Coronary artery (tissue), 2 donors: ENCODE measurements at regions not wholly inside any gene's neighbourhood (a gene's known extent, or its start where the extent isn't known, plus 50 kb on each side); places are given as distances from the start of the nearest gene placed in this dataset.

Experiments used
- DNase-seq: peaks from one replicate; pipeline ENCODE4 v3.0.0-alpha.2; 2017; ENCODE audit warnings: low spot score
- H3K27ac ChIP-seq, 2 donors: fragments of 200-600 bp; sonication (generic); one replicate each; pipeline ENCODE4 v1.5.1; 2016 to 2019
- H3K4me3 ChIP-seq: fragments of 200-600 bp; sonication (generic); 2 replicates; pipeline ENCODE4 v1.5.1; 2016; ENCODE audit warnings: mild to moderate bottlenecking, moderate library complexity
- TF ChIP-seq, protein P1 (sequence below): fragments of 200-600 bp; sonication (generic); IDR thresholded peaks from one replicate; pipeline ENCODE4 v1.5.1; 2019; ENCODE audit warnings: antibody characterized with exemption

DNA sequence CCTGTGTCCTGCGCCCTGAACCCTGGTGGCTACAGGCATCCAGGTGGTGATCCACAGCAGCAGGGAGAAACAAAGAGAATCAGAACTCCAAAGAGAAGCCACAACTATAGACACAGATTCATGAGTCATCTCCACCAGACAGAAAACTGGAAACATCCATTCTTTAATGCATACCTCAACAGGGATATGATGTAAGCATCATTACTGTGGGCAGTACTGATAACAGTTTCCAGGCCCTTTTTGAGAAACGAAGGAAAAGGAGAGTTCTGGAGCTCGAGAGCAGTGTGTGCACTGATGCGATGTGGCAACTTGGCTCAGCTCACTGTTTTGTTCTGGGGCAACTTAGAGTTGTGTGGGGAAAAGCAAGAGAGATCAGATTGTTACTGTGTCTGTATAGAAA lies 215.6 kb upstream of the ADAMTS16 start:
- Histone ChIP-seq H3K27ac (no peak overlapping the region), H3K4me3 (no peak overlapping the region)
- DNase-seq = no peak
- TF ChIP-seq, protein P1, sequence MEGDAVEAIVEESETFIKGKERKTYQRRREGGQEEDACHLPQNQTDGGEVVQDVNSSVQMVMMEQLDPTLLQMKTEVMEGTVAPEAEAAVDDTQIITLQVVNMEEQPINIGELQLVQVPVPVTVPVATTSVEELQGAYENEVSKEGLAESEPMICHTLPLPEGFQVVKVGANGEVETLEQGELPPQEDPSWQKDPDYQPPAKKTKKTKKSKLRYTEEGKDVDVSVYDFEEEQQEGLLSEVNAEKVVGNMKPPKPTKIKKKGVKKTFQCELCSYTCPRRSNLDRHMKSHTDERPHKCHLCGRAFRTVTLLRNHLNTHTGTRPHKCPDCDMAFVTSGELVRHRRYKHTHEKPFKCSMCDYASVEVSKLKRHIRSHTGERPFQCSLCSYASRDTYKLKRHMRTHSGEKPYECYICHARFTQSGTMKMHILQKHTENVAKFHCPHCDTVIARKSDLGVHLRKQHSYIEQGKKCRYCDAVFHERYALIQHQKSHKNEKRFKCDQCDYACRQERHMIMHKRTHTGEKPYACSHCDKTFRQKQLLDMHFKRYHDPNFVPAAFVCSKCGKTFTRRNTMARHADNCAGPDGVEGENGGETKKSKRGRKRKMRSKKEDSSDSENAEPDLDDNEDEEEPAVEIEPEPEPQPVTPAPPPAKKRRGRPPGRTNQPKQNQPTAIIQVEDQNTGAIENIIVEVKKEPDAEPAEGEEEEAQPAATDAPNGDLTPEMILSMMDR = no peak

DNA sequence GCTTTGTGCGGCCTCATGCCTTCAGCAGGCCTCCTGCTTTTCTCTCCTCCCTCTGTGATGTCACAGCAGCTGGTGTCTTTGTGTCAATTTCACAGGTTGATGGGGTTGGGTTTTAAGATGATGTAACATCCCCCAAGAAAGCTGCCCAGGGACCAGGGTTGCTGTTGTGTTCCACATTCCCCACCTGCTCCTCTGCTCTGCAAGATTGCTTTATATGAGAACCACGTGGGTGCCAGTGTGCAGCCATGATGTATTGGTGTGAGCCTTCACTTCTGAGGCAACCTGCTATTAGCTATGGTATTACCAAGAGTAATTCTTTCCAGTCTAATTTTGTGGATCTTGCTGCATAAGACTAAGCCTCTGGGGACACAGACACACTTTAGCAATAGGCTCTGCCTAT lies 213.0 kb upstream of the ADAMTS16 start:
- H3K27ac ChIP-seq = no peak overlapping the region
- H3K4me3 ChIP-seq = no peak overlapping the region
- TF ChIP-seq, protein P1 = no peak
- no peak for DNase-seq

DNA sequence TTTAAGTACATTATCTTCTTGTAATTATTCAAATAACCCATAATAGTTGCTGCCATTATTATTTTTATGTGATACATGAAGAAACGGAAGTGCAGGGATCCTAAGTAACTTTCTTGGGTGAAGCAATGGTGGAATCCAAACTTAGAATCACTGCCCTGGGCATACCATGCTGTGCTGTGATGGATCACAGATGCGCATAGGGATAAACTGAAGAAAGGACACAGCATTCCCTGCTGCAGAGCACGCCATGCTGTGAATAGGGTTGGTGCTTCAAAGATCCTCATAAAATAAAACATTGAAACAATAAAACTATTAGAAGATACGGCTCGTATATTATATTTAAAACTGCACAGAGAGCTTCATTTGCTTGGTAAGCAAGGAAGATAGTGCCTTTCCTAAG lies 211.7 kb upstream of the ADAMTS16 start:
- DNase-seq = no peak
- H3K27ac ChIP-seq = no peak overlapping the region
- no peak overlapping the region for H3K4me3 ChIP-seq
- TF ChIP-seq, protein P1 = no peak

DNA sequence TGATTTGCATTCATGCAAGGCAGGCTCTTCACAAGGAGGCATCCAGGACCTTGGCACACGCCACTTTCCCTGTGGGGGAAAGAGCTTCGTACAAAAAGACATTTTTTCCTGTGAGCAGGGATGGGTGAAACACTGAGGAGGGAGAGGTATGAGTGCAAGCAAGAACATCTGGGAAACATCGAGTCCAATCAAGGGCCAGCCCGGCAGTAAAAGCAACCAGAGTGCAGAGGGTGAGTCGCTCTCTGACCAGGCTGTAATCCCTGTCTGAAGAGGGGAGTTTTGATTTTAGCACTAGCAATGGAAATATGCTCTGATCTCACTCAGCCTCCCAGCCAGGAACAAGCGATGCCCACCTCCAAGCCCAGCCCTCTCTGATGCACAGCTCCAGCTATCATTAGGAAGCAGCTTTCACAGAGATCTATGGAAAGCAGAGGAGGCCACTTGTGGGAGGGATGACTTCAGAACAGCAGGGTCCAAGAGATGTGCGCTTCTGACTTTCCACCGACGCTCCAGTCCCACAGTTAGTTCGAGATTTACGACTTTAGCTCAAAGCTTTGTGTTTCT lies 211.0 kb upstream of the ADAMTS16 start:
- Histone ChIP-seq H3K27ac (no peak overlapping the region), H3K4me3 (no peak overlapping the region)
- TF ChIP-seq, protein P1 = no peak
- DNase-seq = no peak

DNA sequence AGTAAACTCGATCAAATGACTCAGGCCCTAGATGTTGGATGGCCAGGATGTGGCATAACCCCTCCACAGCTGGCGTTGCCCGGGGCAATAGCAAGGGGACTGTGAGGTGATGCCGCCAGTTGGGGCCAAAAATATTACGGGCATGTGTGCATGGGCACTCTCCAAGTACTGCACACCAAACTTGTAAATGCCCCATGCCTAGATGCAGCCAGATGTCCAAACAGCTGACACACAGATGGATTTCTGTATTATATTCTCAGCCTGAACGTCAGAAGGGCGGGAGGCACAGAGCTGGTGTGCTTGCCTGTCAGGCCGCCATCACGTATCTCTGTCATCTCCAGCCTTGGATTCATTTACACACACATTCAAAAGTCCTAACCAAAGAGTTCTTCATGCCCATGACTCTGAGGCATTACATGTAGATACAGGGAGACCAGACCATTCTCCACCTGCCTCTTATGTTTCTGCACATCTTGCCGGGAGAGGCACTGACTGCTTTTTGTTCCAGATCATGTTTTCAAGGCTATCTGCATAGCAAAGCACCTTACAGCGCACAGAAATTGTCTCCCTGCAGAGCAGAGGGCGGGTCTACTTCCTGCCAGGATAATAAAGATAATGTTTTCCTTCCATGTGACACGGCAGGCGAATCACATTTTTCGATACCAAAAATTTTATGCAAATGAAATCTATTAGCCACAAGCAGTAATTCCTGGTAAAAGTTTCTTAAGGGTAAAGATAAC lies 200.9 kb upstream of the ADAMTS16 start:
- DNase-seq = no peak
- no peak overlapping the region for H3K27ac ChIP-seq
- no peak overlapping the region for H3K4me3 ChIP-seq
- TF ChIP-seq, protein P1 = no peak

DNA sequence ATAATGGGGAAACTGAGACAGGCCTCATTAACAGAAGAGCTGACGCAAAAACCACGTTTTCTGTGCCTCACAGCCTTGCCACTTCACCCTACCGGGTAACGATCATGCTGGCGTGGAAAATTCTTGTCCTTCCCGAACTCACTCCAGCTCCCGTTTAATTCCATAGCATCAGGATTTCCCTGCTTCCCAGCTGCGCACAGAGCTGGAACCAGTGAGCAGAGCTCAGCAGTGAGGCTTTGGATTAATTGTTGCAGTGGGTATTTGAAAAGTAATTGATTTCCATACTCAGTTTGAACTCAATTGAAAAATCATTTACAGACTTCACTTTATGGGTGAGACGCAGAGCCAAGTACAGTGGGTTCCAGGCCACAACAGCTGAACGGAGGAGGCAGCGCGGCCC lies 199.0 kb upstream of the ADAMTS16 start:
- Histone ChIP-seq H3K27ac (no peak overlapping the region), H3K4me3 (no peak overlapping the region)
- TF ChIP-seq, protein P1 = no peak
- DNase-seq = no peak
